NCI-H1105 treated with DMSO at 0.1 percent for 48 hours (cell line): ENCODE measurements at regions not wholly inside any gene's neighbourhood (a gene's known extent, or its start where the extent isn't known, plus 50 kb on each side); places are given as distances from the start of the nearest gene placed in this dataset.
A peak's percentile ranks its signal among the peaks of the same experiment; 100 is the strongest.

Source experiments
- DNase-seq: peaks from one replicate; lab custom pipeline; 2025; lab: John Stamatoyannopoulos, UW

DNA sequence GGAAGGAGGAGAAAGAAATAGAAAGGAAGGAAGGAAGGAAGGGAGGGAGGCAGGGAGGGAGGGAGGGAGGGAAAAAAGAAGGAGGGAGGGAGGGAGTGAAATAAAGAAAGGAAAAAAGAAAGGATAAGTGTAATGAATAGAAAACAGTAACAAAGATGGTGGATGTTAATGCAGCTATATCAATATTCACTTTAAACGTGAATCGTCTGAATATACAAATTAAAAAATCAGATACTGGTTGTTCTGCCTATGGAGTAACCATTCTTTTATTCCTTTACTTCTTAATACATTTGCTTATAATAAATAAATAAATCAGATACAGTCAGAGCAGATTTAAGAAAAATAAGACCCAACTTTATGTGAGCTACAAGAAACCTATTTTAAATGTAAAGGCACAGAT lies 1520.4 kb downstream of the TBC1D22A start:
- DNase-seq, result no peak

- peak; percentile 6 for DNase-seq
Observed at GRCh38 chr22:48279461-48279756, 1517.0 kb downstream of the TBC1D22A start.

DNA sequence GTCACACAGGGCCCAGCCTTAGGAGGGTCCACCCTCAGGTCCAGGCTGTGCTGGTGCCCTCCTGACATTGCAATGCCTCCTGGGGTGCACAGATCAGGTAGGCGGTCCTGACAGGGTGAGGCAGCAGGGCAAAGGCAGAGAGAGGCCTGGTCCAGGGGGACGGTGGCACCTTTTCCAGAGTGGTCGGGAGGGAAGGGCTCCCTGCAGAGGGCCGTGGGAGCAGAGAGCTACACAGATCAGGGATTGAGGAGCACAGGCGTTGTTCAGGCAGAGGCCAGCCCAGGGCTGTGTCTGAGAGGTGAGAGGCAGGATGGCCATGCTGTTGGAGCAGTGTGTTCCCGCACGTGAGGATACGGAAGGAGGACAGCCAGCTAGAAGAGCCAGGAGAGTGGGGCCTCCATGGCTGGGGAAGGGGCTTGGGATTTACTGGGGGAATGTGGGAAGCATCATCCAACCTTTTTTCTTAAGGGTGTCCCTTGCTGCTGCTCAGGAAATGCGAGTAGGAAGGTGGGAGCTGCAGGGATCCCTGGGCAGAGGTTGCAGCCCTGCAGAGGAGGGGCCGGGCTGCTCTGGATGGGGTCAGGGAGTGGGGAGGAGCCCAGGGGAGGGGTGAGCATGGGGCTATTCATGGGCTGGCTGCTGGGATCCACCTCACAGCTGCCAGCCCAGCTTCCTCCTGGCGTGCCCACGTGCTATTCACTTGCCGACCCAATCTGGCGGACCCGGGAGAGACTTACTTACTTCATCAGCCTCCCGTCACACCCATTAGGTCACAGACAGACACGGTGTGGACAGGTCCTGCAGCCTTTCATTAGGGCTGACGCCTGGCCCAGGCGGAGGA lies 1516.4 kb downstream of the TBC1D22A start:
- DNase-seq, result no peak

DNA sequence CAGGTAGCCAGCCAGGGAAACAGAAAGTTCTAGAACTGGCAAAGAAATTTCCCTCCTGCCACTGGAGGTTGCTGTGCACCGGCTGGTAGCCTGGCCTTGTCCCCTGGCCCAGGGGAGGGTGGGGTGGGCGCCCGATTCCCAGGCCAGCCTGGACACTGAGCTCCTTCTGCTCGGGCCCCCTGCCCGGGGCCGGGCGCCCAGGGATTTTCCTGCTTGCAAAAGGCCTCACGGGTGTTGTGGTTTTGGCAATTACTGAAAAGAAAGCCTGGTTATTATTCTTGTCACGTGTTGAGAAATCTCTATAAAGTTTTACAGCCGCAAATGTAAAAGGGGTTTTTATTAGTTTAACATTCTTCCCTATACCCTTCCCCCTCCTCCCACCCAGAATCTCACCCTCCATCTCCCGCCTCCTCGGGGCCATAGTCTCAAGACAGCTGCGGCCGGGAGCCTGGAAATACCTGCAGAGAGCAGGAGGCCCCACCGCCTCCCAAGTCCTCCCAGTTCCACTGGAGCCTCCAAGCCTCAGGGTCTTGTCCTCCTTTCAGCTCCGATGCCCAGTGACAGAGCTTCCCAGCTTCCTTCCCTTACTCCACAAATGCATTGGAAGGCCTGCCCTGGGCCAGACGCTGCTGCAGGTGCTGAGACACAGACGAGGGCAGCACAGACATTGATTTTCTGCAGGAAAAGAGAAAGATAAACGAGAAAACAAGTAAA lies 1515.6 kb downstream of the TBC1D22A start:
- no peak for DNase-seq

DNA sequence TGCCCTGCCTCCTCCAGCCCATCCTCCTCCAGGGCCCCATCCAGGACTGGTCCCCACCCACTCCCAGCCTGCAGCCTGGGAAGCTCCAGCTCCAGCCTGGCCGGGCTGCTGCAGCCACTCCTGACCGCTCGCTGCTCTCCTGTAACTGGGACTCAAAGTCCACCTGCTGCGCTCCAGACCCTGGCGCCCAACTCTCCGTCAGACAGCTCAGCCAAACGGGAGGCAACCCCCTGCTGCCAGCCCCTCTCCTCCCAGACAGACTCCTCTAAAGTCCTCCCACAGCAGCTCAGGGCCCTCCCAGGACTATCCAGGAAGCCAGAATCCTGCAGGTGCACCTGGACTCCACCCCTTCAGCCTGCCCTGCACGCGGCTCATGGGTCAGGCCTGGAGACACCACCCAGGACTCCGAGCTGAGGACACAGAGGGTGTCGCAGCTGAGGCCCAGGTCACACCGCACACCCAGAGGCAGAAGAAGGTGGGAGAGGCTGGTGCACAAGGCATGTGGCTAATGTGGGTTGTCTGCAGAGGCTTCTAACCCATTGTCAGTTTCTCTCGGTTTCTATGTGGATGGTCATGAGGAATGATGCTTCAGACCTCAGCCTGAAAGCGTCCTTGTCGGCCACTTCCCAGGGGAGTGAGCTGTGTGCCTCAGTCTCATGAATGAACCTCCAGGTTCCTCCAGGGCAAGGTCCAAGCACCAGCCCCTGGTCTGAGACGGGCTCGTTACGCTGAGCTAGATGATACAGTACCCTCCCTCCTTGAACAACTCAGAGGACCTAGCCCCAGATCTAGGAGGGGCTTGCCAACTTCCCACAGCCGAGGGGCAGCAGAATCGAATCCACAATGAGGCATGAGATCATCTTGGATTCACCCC lies 1514.8 kb downstream of the TBC1D22A start:
- DNase-seq, result no peak

GRCh38 chr22:48275412-48275811 lies 1513.0 kb downstream of the TBC1D22A start:
- no peak for DNase-seq

GRCh38 chr22:48270731-48271130 lies 1508.3 kb downstream of the TBC1D22A start:
- no peak for DNase-seq

GRCh38 chr22:48268771-48269552 lies 1506.5 kb downstream of the TBC1D22A start:
- DNase-seq, result no peak

DNA sequence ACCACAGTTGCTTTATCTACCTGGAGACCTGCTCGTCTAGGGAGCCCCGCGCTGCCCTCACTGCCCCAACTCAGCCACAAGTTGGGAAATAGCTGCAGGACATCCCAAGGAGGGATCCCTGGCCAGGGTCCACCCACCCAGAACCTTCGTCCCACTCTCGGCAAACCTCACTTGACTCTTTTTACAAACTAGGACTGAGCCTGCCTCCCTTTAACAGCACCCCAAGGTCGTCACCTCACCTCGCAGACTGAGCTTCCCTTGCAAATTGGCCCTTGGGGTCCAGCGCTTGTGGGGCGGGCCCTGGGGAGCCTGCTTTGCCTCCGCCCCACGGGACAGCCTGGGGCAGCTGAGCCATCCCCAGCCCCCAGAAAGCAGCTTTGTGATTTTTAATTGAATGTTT lies 1505.8 kb downstream of the TBC1D22A start:
- DNase-seq, result no peak

- no peak for DNase-seq
Observed at GRCh38 chr22:48267681-48268080, 1505.2 kb downstream of the TBC1D22A start.

DNA sequence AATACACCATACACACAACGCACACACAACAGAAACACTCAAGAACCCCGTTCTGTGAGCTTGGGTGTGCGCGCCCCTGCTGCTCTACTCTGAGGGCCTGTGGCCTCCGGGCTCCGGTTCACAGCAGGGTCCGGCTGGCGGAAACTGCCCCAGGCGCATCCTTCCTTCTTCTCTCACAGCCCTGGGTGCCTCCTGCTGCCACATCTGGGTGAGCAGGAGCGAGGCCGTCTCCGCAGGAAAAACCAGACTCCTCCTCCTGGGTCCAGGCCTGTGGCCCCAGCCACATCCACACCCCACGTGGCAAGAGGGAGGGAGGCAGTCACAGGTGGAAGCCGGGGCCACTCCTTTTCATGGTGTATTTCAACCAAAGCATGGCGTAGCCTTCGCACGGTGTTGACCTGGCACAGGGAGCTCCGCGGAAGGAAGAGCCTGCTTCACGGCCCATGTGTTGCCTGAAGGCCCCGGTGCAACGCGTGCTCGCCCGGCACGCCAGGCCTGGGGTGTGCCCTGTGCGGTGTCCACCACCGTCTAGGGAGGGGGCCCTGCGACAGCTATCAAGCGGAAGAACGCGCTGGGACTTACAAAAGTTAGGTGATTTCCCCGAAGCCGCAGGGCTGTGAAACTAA lies 1502.7 kb downstream of the TBC1D22A start:
- no peak for DNase-seq

- no peak for DNase-seq
Observed at GRCh38 chr22:48264586-48264985, 1502.1 kb downstream of the TBC1D22A start.

GRCh38 chr22:48263791-48264351 lies 1501.4 kb downstream of the TBC1D22A start:
- DNase-seq, result peak; percentile 78

GRCh38 chr22:48263431-48263765 lies 1500.9 kb downstream of the TBC1D22A start:
- no peak for DNase-seq

DNA sequence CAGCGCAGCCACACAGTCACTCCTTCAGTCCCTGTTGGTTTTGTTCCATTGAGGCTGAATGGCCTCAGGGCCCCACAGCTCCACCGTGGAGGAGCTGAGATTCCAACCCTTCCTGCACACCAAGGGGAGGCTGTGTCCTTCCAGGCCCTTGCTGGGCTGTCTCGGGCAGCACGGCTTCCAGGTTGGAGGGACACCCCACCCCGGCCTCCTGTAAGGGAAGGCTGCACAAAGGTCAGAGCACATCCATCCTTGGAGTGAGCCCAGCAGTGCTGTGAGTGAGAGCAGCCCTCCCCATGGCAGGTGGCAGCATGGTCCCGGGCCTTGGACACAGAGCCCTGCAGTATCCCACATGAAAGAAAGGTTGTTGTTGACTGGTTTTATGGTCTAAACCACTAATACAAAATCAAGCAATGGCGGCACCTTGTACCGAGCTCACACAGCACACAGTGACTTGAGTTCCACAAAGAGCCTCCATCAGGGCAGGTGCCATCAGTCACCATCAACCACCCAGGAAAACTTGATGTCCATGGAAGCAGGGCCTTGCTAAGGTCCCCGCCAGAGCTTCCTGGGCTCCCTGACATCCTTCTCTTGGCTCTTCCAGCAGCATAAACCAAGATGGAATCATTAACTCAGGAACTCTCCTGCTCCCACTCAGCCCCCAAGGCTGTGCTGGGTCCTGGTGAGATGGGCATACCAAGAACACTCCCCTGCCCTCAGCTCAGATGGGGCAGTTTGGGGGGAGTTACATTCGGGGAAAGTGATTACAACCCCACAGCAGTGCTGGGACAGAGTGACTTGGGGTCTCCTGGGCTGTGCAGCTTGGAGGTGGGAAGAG lies 1500.4 kb downstream of the TBC1D22A start:
- DNase-seq, result no peak

- no peak for DNase-seq
Observed at GRCh38 chr22:48261706-48262105, 1499.3 kb downstream of the TBC1D22A start.

DNA sequence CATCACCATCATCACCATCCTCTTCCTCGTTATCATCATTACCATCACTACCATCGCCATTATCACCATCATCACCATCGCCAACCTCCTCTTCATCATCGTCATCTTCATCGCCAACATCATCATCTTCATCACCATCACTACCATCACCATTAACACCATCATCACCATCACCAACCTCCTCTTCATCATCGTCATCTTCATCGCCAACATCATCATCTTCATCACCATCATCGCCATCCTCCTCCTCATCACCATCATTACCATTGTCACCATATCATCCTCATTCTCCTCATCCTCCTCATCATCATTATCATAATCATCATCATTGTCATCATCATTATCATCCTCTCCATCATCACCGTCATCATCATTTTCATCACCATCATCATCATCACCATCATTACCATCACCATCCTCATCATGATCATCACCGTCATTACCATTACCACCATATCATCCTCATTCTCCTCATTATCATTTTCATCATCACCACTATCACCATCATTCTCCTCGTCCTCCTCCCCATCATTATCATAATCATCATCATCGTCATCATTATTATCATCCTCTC lies 1498.7 kb downstream of the TBC1D22A start:
- DNase-seq, result no peak

- DNase-seq, result no peak
Observed at GRCh38 chr22:48259991-48260670, 1497.7 kb downstream of the TBC1D22A start.

- DNase-seq, result no peak
Observed at GRCh38 chr22:48258811-48259210, 1496.4 kb downstream of the TBC1D22A start.
